Activated naive CD8-positive, alpha-beta T cell treated with anti-CD3 and anti-CD28 coated beads, Interleukin-2, amount 50 U/mL, for 24 hours (primary cell): ENCODE measurements at regions not wholly inside any gene's neighbourhood (a gene's known extent, or its start where the extent isn't known, plus 50 kb on each side); places are given as distances from the start of the nearest gene placed in this dataset.
"Not testable (repeated sequence)": the region's sequence is repeated elsewhere in the genome, so short reads cannot be mapped to it uniquely, and the experiment has no call there.

Source experiments
- ATAC-seq: fragments of 150-1000 bp; cut with Tn5 transposase; one replicate; pipeline ENCODE4 v1.10.0; 2021
- DNase-seq: peaks from one replicate; pipeline ENCODE4 v3.0.0; 2021
- H3K27ac Mint-ChIP-seq: one replicate; pipeline ENCODE4 v1.8.0; 2021; ENCODE audit warnings: mild to moderate bottlenecking, mixed read lengths
- H3K27me3 Mint-ChIP-seq: one replicate; pipeline ENCODE4 v1.8.0; 2021; ENCODE audit warnings: mixed read lengths
- H3K36me3 Mint-ChIP-seq: one replicate; pipeline ENCODE4 v1.8.0; 2021; ENCODE audit warnings: low read depth, mixed read lengths
- H3K4me1 Mint-ChIP-seq: one replicate; pipeline ENCODE4 v1.8.0; 2021; ENCODE audit warnings: mixed read lengths
- H3K4me3 Mint-ChIP-seq: one replicate; pipeline ENCODE4 v1.8.0; 2021; ENCODE audit warnings: mild to moderate bottlenecking, moderate library complexity, mixed read lengths
- H3K9me3 Mint-ChIP-seq: one replicate; pipeline ENCODE4 v1.8.0; 2021; ENCODE audit warnings: mixed read lengths

DNA sequence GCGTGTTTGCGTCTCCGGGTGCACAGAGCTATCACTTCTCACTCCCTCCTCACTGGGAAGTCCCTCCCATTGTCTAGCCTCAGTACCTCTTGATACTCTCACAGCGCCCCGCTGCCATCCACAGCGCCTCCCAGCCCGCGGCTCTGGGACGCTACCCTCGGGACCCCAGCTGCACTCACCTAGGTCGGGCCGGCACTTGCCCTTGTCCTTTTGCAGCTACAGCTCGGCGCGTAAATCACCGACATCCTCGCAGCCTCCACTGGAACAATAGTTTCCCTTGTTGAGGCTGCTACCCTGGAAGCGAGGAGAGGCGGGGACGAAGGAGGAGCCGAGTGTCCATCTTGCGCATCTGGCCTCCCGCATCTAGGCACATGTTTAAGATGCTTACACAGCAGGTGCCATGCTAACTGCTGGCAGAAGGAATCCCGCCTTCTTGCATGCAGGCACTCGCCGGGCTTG lies 269.5 kb upstream of the HSFY2 start:
- Mint-ChIP-seq H3K9me3 (peaks cover 4% of the 10 kb centered on the region), H3K27ac (no peak overlapping the region), H3K4me3 (no peak overlapping the region), H3K4me1 (no peaks in the 10 kb centered on the region), H3K36me3 (peaks cover 14% of the 10 kb centered on the region), H3K27me3 (no peaks in the 10 kb centered on the region)
- ATAC-seq (no peak), DNase-seq (no peak)

- Mint-ChIP-seq H3K9me3 (peaks cover 4% of the 10 kb centered on the region), H3K27me3 (no peaks in the 10 kb centered on the region), H3K4me1 (no peaks in the 10 kb centered on the region), H3K4me3 (no peak overlapping the region), H3K27ac (no peak overlapping the region), H3K36me3 (peaks cover 14% of the 10 kb centered on the region)
- ATAC-seq (no peak), DNase-seq (no peak)
Measured at GRCh38 chrY:19042306-19042958, 268.9 kb upstream of the HSFY2 start.

- H3K4me3 Mint-ChIP-seq = no peak overlapping the region
- H3K27ac Mint-ChIP-seq = no peak overlapping the region
- ATAC-seq (no peak), DNase-seq (no peak)
- H3K27me3 Mint-ChIP-seq = no peaks in the 10 kb centered on the region
- H3K36me3 Mint-ChIP-seq = peaks cover 11% of the 10 kb centered on the region
- no peaks in the 10 kb centered on the region for H3K4me1 Mint-ChIP-seq
- no peaks in the 10 kb centered on the region for H3K9me3 Mint-ChIP-seq
Measured at GRCh38 chrY:19026631-19027030, 253.1 kb upstream of the HSFY2 start.

DNA sequence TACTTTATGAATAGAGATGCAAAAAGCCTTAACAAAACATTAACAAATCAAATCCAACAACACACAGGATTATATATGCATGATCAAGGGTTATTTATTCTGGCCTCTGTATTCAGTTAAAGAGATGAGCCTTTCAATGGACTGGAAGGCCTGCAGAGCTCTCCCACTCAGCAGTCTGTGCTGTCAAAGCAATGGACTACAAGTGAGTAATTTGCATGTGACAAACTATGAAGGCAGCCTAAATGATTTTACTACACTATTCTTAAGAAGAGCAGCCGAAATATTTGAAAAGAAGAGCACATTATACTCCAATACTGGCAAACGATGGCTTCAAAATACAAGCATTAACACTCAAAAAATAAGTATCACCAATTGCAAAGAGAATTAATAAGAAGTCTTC lies 250.4 kb upstream of the HSFY2 start:
- no peaks in the 10 kb centered on the region for H3K9me3 Mint-ChIP-seq
- no peaks in the 10 kb centered on the region for H3K4me1 Mint-ChIP-seq
- DNase-seq (no peak), ATAC-seq (no peak)
- no peak overlapping the region for H3K27ac Mint-ChIP-seq
- H3K4me3 Mint-ChIP-seq = no peak overlapping the region
- no peaks in the 10 kb centered on the region for H3K27me3 Mint-ChIP-seq
- peaks cover 13% of the 10 kb centered on the region for H3K36me3 Mint-ChIP-seq

DNA sequence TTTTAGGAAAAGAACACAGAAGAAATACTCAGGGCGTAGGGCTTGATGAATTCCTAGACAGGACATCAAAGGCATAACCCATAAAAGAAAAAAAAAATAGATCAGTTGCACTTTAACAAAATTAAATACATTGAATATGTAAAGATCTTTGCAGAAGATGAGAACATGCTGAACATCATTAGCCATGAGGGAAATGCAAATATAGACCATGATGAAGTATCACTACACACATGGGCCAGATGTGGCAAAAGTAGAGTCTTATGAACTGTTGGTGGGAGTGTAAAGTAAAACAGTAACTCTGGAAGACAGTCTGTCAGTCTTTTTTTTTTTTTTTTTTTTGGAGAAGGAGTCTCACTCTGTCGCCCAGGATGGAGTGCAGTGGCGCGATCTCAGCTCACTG lies 246.7 kb upstream of the HSFY2 start:
- Mint-ChIP-seq H3K4me3 (no peak overlapping the region), H3K27ac (no peak overlapping the region), H3K9me3 (no peaks in the 10 kb centered on the region), H3K36me3 (peaks cover 6% of the 10 kb centered on the region), H3K4me1 (peaks cover 3% of the 10 kb centered on the region), H3K27me3 (no peaks in the 10 kb centered on the region)
- DNase-seq (no peak), ATAC-seq (no peak)

DNA sequence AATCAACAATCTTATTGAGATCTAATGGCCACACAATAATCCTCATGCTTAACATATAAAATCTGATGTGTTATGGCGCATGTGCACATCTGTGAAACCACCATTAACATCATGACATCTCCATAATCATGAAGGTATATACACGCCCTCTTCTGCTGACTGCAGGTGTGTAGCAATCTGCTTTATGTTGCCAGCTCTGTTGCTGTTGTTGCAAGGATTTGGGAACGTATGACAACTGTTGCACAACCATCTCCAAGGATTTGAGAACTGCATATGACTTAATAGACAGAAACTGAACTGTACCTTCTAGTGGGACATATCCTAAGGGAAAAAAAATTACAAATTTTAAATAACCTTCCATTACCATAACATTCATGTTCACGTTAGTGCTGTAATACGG lies 243.5 kb upstream of the HSFY2 start:
- peaks cover 9% of the 10 kb centered on the region for H3K4me1 Mint-ChIP-seq
- no peak overlapping the region for H3K4me3 Mint-ChIP-seq
- H3K27me3 Mint-ChIP-seq = no peaks in the 10 kb centered on the region
- H3K9me3 Mint-ChIP-seq = no peaks in the 10 kb centered on the region
- H3K36me3 Mint-ChIP-seq = peaks cover 6% of the 10 kb centered on the region
- no peak overlapping the region for H3K27ac Mint-ChIP-seq
- no peak for ATAC-seq
- DNase-seq = no peak

DNA sequence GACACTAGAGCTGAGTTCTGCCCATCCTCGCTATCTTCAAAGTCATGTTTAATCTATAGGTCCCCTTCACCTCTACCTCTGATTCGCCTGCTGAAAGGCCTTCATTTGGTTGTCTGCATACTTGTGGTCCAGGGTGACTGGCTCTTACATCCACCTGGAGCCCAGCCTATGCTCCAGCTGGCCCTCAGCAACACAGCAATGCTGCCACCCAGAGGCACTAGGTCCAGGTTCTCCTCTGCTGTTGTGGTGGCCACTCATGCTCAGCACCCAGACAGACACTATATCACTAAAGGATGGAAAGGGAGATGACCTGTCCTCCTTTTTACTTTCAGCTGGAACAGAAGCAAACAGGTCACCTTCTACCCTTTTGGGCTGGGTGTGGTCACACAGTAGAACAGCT lies 242.3 kb upstream of the HSFY2 start:
- H3K27ac Mint-ChIP-seq = no peak overlapping the region
- peaks cover 6% of the 10 kb centered on the region for H3K36me3 Mint-ChIP-seq
- no peak for ATAC-seq
- H3K9me3 Mint-ChIP-seq = no peaks in the 10 kb centered on the region
- H3K4me1 Mint-ChIP-seq = peaks cover 19% of the 10 kb centered on the region
- no peaks in the 10 kb centered on the region for H3K27me3 Mint-ChIP-seq
- no peak overlapping the region for H3K4me3 Mint-ChIP-seq
- no peak for DNase-seq

DNA sequence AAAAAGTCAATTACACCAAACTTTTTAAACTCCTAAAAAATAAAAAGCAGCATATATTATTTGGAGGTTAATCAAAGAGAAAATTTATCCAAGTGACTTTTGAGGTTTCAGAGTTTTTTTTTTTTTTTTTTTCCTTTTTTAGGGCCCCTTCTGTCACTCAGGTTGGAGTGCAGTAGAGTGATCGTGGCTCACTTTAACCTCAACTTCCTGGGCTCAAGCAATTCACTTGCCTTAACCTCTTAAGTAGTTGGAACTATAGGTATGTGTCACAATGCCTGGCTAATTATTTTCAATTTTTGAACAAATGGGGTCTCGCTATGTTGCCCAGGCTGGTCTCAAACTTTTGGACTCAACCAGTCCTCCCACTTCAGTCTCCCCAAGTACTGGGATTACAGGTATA lies 241.7 kb upstream of the HSFY2 start:
- ATAC-seq (no peak), DNase-seq (no peak)
- H3K27me3 Mint-ChIP-seq = no peaks in the 10 kb centered on the region
- no peak overlapping the region for H3K27ac Mint-ChIP-seq
- no peaks in the 10 kb centered on the region for H3K9me3 Mint-ChIP-seq
- H3K4me3 Mint-ChIP-seq = no peak overlapping the region
- H3K4me1 Mint-ChIP-seq = peaks cover 19% of the 10 kb centered on the region
- H3K36me3 Mint-ChIP-seq = peaks cover 6% of the 10 kb centered on the region

GRCh38 chrY:19012985-19013384 lies 239.4 kb upstream of the HSFY2 start:
- DNase-seq = no peak
- H3K27ac Mint-ChIP-seq = no peak overlapping the region
- H3K4me3 Mint-ChIP-seq = no peak overlapping the region
- H3K4me1 Mint-ChIP-seq = peaks cover 19% of the 10 kb centered on the region
- ATAC-seq = no peak
- no peaks in the 10 kb centered on the region for H3K9me3 Mint-ChIP-seq
- H3K27me3 Mint-ChIP-seq = no peaks in the 10 kb centered on the region
- peaks cover 3% of the 10 kb centered on the region for H3K36me3 Mint-ChIP-seq

DNA sequence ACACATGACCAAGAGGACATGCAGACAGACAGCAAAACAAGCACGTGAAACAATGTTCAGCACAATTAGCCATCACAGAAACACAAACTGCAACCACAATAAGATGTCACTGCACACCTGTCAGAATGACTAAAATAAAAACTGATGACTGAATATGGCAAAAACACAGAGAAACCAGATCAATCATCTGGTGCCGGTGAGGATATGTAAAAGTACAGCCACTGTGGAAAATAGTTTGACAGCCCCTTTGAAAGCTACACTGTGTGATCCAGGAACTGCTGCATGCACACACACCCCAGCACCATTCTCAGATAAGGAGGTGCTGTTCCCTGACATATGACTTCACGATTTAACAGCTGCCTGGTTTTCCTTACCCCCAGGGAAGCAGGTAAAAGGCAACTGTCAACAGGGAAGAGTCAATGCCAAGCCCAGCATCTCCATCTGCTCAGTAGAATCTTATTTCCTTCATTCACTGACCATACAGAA lies 238.1 kb upstream of the HSFY2 start:
- Mint-ChIP-seq H3K27me3 (no peaks in the 10 kb centered on the region), H3K36me3 (peaks cover 3% of the 10 kb centered on the region), H3K9me3 (no peaks in the 10 kb centered on the region), H3K27ac (no peak overlapping the region), H3K4me3 (no peak overlapping the region), H3K4me1 (peaks cover 19% of the 10 kb centered on the region)
- DNase-seq (no peak), ATAC-seq (peak; percentile 86)

GRCh38 chrY:19006234-19006633 lies 232.7 kb upstream of the HSFY2 start:
- H3K4me1 Mint-ChIP-seq = peaks cover 2% of the 10 kb centered on the region
- H3K27ac Mint-ChIP-seq = no peak overlapping the region
- H3K36me3 Mint-ChIP-seq = peaks cover 3% of the 10 kb centered on the region
- ATAC-seq (no peak), DNase-seq (no peak)
- H3K27me3 Mint-ChIP-seq = no peaks in the 10 kb centered on the region
- H3K4me3 Mint-ChIP-seq = no peak overlapping the region
- H3K9me3 Mint-ChIP-seq = no peaks in the 10 kb centered on the region

- no peaks in the 10 kb centered on the region for H3K4me1 Mint-ChIP-seq
- H3K27me3 Mint-ChIP-seq = no peaks in the 10 kb centered on the region
- ATAC-seq (no peak), DNase-seq (no peak)
- no peak overlapping the region for H3K4me3 Mint-ChIP-seq
- H3K9me3 Mint-ChIP-seq = no peaks in the 10 kb centered on the region
- peaks cover 3% of the 10 kb centered on the region for H3K36me3 Mint-ChIP-seq
- no peak overlapping the region for H3K27ac Mint-ChIP-seq
Measured at GRCh38 chrY:19005579-19005978, 232.0 kb upstream of the HSFY2 start.

DNA sequence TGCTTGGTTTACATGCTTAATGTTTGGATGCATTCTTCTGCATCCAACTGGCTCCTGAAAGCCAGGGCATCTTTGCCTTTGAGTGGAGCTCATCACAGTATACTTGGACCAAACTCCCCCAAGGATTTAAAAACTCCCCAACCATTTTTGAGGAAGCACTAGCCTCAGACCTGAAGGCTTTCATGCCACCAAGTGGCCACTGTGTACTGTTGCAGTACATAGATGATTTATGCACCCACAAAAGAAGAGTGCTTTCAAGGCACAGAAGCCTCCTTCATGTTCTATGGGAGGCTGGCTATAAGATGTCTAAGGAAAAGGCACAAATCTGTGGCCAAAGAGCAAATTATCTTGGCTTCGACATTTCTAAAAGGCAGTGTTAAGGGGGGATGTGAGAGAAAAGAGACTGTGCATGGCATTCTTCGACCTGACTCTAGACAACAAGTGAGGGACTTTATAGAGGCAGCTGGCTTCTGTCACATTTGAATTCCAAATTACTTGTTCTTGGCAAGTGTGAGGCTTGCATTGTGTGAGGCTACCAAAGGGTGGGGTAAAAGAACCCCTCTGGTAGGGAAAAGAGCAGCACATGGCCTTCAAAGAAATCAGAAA lies 224.2 kb upstream of the HSFY2 start:
- Mint-ChIP-seq H3K4me3 (no peak overlapping the region), H3K27ac (no peak overlapping the region), H3K36me3 (no peaks in the 10 kb centered on the region), H3K4me1 (no peaks in the 10 kb centered on the region), H3K9me3 (no peaks in the 10 kb centered on the region), H3K27me3 (no peaks in the 10 kb centered on the region)
- ATAC-seq = no peak
- DNase-seq = no peak

DNA sequence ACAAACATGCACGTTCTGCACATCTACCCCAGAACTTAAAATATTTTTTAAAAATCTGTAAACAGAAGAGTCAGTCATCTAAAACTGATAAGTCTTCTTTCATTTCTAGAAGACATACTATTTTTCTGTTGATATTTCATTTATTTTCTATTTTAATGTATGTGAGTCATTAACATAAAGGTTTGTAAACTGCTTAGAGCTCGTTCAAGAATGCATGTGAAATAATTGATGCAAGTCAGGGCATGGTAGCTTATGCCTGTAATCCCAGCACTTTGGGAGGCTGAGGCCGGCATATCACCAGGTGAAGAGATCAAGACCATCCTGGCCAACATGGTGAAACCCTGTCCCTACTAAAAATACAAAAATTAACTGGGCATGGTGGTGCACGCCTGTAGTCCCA lies 219.9 kb upstream of the HSFY2 start:
- H3K27me3 Mint-ChIP-seq = no peaks in the 10 kb centered on the region
- H3K36me3 Mint-ChIP-seq = no peaks in the 10 kb centered on the region
- no peaks in the 10 kb centered on the region for H3K9me3 Mint-ChIP-seq
- H3K27ac Mint-ChIP-seq = no peak overlapping the region
- no peaks in the 10 kb centered on the region for H3K4me1 Mint-ChIP-seq
- ATAC-seq = no peak
- DNase-seq = no peak
- H3K4me3 Mint-ChIP-seq = no peak overlapping the region

DNA sequence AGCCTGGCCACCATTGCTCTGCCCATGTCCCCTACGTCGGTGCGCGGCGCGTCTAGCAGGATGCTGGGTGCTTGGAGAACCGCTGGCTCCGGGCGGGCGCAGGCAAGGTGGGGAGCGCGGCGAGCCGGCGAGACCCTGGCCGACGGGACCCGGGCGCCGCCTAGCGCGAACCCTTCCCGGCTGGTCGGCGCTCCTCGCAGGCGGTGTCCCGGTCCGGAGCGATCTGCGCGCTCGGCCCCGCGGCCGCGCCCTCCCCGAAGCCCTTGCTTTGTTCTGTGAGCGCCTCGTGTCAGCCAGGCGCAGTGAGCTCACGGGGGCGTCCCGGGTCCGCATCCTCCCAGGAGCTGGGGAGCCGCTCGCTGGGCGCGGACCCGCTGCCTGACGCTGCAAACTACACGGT lies 219.1 kb upstream of the HSFY2 start:
- ATAC-seq, H3K27me3 Mint-ChIP-seq, H3K36me3 Mint-ChIP-seq, H3K27ac Mint-ChIP-seq, H3K9me3 Mint-ChIP-seq, DNase-seq, H3K4me1 Mint-ChIP-seq, H3K4me3 Mint-ChIP-seq: not testable (repeated sequence)
